ENCODE measurements at regions not wholly inside any gene's neighbourhood (a gene's known extent, or its start where the extent isn't known, plus 50 kb on each side); places are given as distances from the start of the nearest gene placed in this dataset.

DNA sequence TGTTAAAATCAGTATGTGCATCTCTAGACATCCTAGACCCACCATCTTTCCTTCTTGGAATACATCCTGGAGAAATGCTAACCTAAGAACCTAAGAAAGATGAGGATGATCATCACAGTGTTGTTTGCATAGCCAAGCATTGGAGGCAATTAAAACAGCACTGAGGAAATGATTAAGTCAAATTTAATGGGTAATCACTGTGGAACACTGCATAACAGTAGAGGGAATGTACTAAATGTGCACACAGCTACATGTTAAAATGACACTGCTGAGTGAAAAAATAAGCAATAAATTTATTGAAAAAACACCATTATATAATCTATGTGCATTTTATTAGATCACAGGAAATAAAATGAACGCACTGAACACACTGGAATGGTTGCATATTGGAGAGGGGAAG, 987.1 kb upstream of the SEL1L start:
- Mint-ChIP-seq H3K4me3 (no peak overlapping the region), H3K4me1 (no peaks in the 10 kb centered on the region), H3K27ac (no peak overlapping the region), H3K9me3 (peaks cover 0 to 6% (median 2%) of the 10 kb centered on the region in 7 donors), H3K27me3 (ENCODE audit: low read depth in 3 of 3) (no peaks in the 10 kb centered on the region), H3K36me3 (no peaks in the 10 kb centered on the region)
- Histone ChIP-seq H3K4me3 (replicated peaks in 1 of 3; ENCODE audit: low read depth in 2 of 3, low read length in 3 of 3) (no peak overlapping the region), H3K9me3 (replicated peaks in 1 of 2; ENCODE audit: control insufficient read depth in 1 of 2, insufficient read depth in 1 of 2, low read length in 2 of 2) (no peaks in the 10 kb centered on the region), H3K27ac (ENCODE audit: low read depth in 1 of 2, low read length in 2 of 2) (no peak overlapping the region), H3K4me1 (ENCODE audit: control insufficient read depth in 1 of 2, insufficient read depth in 2 of 2, low read length in 2 of 2) (no peaks in the 10 kb centered on the region), H3K79me2 (ENCODE audit: insufficient read depth, low read length) (no peaks in the 10 kb centered on the region), H4K20me1 (ENCODE audit: insufficient read depth, low read length) (no peaks in the 10 kb centered on the region), H3K4me2 (replicated peaks; ENCODE audit: extremely low read depth, low read length, poor library complexity, severe bottlenecking) (no peak overlapping the region), H3K36me3 (replicated peaks in 1 of 2; ENCODE audit: control insufficient read depth in 1 of 2, insufficient read depth in 2 of 2, low read length in 2 of 2) (no peaks in the 10 kb centered on the region), H3K9ac (ENCODE audit: insufficient read depth, low read length, poor library complexity, severe bottlenecking) (no peak overlapping the region), H2AFZ (ENCODE audit: insufficient read depth, low read depth, low read length, poor library complexity, severe bottlenecking) (no peak overlapping the region), H3K27me3 (ENCODE audit: control insufficient read depth in 2 of 2, insufficient read depth in 2 of 2, low read length in 2 of 2) (no peaks in the 10 kb centered on the region)
- TF ChIP-seq, protein P1, sequence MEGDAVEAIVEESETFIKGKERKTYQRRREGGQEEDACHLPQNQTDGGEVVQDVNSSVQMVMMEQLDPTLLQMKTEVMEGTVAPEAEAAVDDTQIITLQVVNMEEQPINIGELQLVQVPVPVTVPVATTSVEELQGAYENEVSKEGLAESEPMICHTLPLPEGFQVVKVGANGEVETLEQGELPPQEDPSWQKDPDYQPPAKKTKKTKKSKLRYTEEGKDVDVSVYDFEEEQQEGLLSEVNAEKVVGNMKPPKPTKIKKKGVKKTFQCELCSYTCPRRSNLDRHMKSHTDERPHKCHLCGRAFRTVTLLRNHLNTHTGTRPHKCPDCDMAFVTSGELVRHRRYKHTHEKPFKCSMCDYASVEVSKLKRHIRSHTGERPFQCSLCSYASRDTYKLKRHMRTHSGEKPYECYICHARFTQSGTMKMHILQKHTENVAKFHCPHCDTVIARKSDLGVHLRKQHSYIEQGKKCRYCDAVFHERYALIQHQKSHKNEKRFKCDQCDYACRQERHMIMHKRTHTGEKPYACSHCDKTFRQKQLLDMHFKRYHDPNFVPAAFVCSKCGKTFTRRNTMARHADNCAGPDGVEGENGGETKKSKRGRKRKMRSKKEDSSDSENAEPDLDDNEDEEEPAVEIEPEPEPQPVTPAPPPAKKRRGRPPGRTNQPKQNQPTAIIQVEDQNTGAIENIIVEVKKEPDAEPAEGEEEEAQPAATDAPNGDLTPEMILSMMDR (IDR thresholded peaks at IDR 0.05), result no peak
- no peak for DNase-seq
- intact Hi-C loops (cut with micrococcal nuclease), result no loop called here
- WGBS (ENCODE audit: insufficient coverage), result no CpG with 5 or more reads among the region's 1 CpG

- H3K27me3 ChIP-seq (ENCODE audit: control insufficient read depth in 2 of 2, insufficient read depth in 2 of 2, low read length in 2 of 2), result no peaks in the 10 kb centered on the region
- Mint-ChIP-seq H3K36me3 (no peaks in the 10 kb centered on the region), H3K27me3 (ENCODE audit: low read depth in 3 of 3) (no peaks in the 10 kb centered on the region), H3K4me1 (no peaks in the 10 kb centered on the region), H3K4me3 (no peak overlapping the region), H3K9me3 (peaks cover 0 to 6% (median 2%) of the 10 kb centered on the region in 7 donors), H3K27ac (no peak overlapping the region)
- no peak overlapping the region for H3K9ac ChIP-seq (ENCODE audit: insufficient read depth, low read length, poor library complexity, severe bottlenecking)
- H4K20me1 ChIP-seq (ENCODE audit: insufficient read depth, low read length), result no peaks in the 10 kb centered on the region
- intact Hi-C loops (cut with micrococcal nuclease), result no loop called here
- H3K27ac ChIP-seq (ENCODE audit: low read depth in 1 of 2, low read length in 2 of 2), result no peak overlapping the region
- H3K79me2 ChIP-seq (ENCODE audit: insufficient read depth, low read length), result no peaks in the 10 kb centered on the region
- H3K4me2 ChIP-seq (replicated peaks; ENCODE audit: extremely low read depth, low read length, poor library complexity, severe bottlenecking), result no peak overlapping the region
- no peaks in the 10 kb centered on the region for H3K9me3 ChIP-seq (replicated peaks in 1 of 2; ENCODE audit: control insufficient read depth in 1 of 2, insufficient read depth in 1 of 2, low read length in 2 of 2)
- no peak overlapping the region for H2AFZ ChIP-seq (ENCODE audit: insufficient read depth, low read depth, low read length, poor library complexity, severe bottlenecking)
- DNase-seq, result no peak
- H3K4me3 ChIP-seq (replicated peaks in 1 of 3; ENCODE audit: low read depth in 2 of 3, low read length in 3 of 3), result no peak overlapping the region
- TF ChIP-seq, protein P1 (IDR thresholded peaks at IDR 0.05), result no peak
- no peaks in the 10 kb centered on the region for H3K4me1 ChIP-seq (ENCODE audit: control insufficient read depth in 1 of 2, insufficient read depth in 2 of 2, low read length in 2 of 2)
- no peaks in the 10 kb centered on the region for H3K36me3 ChIP-seq (replicated peaks in 1 of 2; ENCODE audit: control insufficient read depth in 1 of 2, insufficient read depth in 2 of 2, low read length in 2 of 2)
These were observed 987.5 kb upstream of the SEL1L start for GRCh38 chr14:82521191-82521590.

All from CD14-positive monocyte (primary cell).